GM12892 (cell line): ENCODE measurements at regions not wholly inside any gene's neighbourhood (a gene's known extent, or its start where the extent isn't known, plus 50 kb on each side); places are given as distances from the start of the nearest gene placed in this dataset.

ENCODE experiments used
- POLR2A ChIP-seq: IDR thresholded peaks from 2 replicates; pipeline ENCODE4 v1.6.1; 2011; ENCODE audit warnings: low read depth, low read length, control low read depth
- POLR2AphosphoS5 ChIP-seq: IDR thresholded peaks from 2 replicates; pipeline ENCODE4 v1.6.1; 2011; ENCODE audit warnings: low read depth, low read length, control low read depth
- TAF1 ChIP-seq: IDR thresholded peaks from 2 replicates; pipeline ENCODE4 v1.6.1; 2011; ENCODE audit warnings: low read depth, mild to moderate bottlenecking, control low read depth, low read length, borderline replicate concordance

DNA sequence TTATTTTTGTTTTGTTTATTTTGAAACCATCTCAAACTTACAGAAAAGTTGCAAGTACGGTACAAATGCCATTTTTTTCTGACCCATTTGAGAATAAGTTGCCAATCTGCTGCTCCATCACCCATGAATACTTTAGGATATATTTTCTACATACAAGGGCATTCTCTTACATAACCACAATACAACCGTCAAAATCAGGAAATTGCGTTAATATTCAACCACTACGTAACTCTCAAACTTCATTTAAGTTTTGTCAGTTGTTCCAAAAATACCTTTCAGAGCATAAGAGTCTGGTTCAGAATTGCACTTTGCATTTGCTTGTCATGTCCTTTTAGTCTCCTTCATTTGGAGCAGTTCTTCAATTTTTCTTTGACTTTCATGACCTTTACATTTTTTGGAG lies 194.3 kb upstream of the BDNF start:
- TF ChIP-seq POLR2A (no peak), POLR2AphosphoS5 (no peak), TAF1 (no peak)
